Erythroblast (primary cell): ENCODE measurements at regions not wholly inside any gene's neighbourhood (a gene's known extent, or its start where the extent isn't known, plus 50 kb on each side); places are given as distances from the start of the nearest gene placed in this dataset.

Experiments
- GATA1 ChIP-seq: IDR thresholded peaks from 2 replicates; pipeline ENCODE4 v1.6.1; 2011; ENCODE audit warnings: low read depth, mild to moderate bottlenecking, control low read depth, low read length, moderate library complexity
- POLR2A ChIP-seq: IDR thresholded peaks from 2 replicates; pipeline ENCODE4 v1.6.1; 2011; ENCODE audit warnings: mild to moderate bottlenecking, low read length

GRCh38 chr5:173667702-173668101 is 51.3 kb upstream of the BOD1 start:
- TF ChIP-seq POLR2A (no peak), GATA1 (no peak)
